Activated T-helper 17 cell treated with anti-CD3 and anti-CD28 coated beads, Interleukin-2, amount 50 U/mL, for 72 hours (primary cell): ENCODE measurements at regions not wholly inside any gene's neighbourhood (a gene's known extent, or its start where the extent isn't known, plus 50 kb on each side); places are given as distances from the start of the nearest gene placed in this dataset.

Experiments used
- ATAC-seq: fragments of 150-1000 bp; cut with Tn5 transposase; replicated peaks from 2 replicates; pipeline ENCODE4 v1.10.0; 2021; ENCODE audit warnings: mild to moderate bottlenecking, moderate library complexity
- H3K27ac Mint-ChIP-seq: one replicate; pipeline ENCODE4 v1.8.0; 2022; ENCODE audit warnings: mixed read lengths
- H3K27me3 Mint-ChIP-seq: one replicate; pipeline ENCODE4 v1.8.0; 2022; ENCODE audit warnings: mixed read lengths
- H3K36me3 Mint-ChIP-seq: one replicate; pipeline ENCODE4 v1.8.0; 2022; ENCODE audit warnings: low read depth, mild to moderate bottlenecking, mixed read lengths
- H3K4me1 Mint-ChIP-seq: one replicate; pipeline ENCODE4 v1.8.0; 2022; ENCODE audit warnings: mixed read lengths
- H3K4me3 Mint-ChIP-seq: one replicate; pipeline ENCODE4 v1.8.0; 2022; ENCODE audit warnings: mild to moderate bottlenecking, mixed read lengths
- H3K9me3 Mint-ChIP-seq: one replicate; pipeline ENCODE4 v1.8.0; 2022; ENCODE audit warnings: mixed read lengths

DNA sequence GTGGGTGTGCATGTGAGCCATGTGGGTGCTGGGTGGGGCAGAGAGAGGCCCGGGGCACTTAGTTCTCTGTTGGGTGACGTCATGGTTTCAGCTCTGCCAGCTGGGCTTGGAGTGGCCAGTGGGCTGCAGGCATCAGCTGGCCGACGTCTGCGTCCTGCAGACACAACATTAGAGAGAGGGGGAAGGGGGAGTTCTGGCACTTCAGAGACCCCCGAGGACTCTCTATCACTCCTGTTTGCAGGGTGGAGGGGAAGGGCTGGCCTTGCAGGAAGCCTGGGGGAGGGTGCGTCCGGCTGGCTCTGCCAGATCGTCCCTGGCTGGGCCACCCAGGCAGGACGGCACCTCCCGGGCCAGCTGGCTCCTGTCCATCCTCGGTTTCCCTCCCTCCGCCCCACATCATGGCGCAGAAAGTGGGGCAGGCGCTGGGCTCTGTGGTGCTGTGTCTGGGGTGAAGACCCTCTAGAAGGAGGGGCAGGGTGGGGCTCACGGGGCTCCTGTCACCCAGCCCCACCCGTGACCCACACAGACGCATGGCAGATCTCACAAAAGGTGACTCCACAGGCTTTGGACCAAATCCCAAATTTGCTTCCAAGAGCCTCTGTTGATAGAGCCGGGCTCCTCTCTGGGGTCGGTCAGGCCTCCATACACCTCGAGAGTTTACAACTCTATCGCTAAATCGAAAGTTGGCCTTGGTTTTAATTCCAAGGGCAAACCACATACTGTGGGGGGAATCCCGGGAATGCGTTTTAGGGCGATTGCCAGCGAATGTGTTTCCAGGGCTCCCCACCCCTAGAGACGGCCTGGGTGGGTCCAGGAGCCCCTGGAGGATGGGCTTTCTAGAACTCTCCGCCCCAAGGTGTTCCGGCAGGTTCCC is 73.4 kb upstream of the TTC34 start:
- Mint-ChIP-seq H3K36me3 (no peaks in the 10 kb centered on the region), H3K9me3 (no peaks in the 10 kb centered on the region), H3K27me3 (no peaks in the 10 kb centered on the region), H3K4me1 (no peaks in the 10 kb centered on the region), H3K4me3 (no peak overlapping the region), H3K27ac (no peak overlapping the region)
- no peak for ATAC-seq

DNA sequence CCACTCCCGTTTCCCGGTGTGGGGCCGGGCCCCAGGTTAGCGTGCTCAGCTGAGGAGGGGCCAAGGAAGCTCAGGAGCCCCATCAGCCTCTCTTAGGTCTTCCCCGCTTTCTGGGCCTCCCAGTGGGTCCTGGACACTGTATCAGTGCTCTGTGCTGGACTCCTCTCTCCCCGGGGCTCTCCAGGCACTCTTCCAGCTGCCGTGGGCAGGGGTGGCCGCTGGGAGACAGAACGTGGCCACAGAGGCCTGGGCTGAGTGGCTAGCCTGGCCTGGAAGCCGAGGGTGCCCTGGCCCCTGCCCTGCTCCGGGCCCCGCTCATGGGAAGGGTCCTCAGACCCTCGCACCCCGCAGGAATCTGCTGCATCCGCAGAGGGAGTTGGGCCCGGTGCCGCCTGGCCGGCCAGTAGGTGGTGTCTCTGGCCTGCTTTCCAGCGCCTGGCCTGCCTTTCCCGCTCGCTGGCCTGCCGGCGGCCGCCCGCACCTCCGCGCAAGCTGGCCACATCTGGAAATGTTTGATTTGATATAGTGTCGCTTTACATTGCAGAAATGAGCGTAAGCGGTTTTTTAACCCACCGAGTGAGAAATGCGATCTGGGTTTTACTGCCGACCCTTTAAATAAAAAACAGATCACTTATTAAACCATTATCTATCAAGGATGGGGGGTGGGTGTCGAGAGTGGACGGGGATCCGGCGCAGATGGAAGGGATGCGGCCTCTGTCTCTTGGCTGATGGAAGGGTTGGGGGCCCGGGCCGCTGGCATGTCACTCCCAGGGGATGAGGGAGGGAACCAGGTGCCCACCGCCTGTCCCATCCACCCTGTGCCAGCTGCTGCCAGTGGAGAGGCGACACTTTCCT is 74.4 kb upstream of the TTC34 start:
- no peak for ATAC-seq
- Mint-ChIP-seq H3K4me3 (no peak overlapping the region), H3K4me1 (no peaks in the 10 kb centered on the region), H3K9me3 (no peaks in the 10 kb centered on the region), H3K27ac (no peak overlapping the region), H3K27me3 (no peaks in the 10 kb centered on the region), H3K36me3 (no peaks in the 10 kb centered on the region)

DNA sequence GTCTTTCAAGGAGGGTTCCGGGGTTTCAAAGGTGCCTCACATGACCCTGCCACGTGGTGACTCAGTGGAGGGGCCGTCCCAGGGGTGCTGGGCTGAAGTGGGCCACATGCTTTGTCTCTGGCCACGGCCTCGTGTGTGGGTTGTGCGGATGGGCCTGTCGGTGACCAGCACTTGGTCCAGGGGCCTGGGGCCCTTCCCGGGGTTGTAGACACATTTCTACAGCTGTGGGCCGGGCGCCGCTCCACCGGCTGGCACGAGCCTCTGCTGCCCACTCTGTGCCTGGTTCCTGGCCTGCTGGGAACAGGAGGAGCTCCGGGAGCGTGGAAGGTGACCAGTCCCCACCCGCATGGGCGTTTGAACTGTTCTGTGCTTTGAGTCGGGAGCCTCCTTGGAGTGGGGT is 75.4 kb upstream of the TTC34 start:
- H3K36me3 Mint-ChIP-seq = no peaks in the 10 kb centered on the region
- H3K27ac Mint-ChIP-seq = no peak overlapping the region
- H3K27me3 Mint-ChIP-seq = no peaks in the 10 kb centered on the region
- no peaks in the 10 kb centered on the region for H3K9me3 Mint-ChIP-seq
- no peak for ATAC-seq
- no peaks in the 10 kb centered on the region for H3K4me1 Mint-ChIP-seq
- no peak overlapping the region for H3K4me3 Mint-ChIP-seq

DNA sequence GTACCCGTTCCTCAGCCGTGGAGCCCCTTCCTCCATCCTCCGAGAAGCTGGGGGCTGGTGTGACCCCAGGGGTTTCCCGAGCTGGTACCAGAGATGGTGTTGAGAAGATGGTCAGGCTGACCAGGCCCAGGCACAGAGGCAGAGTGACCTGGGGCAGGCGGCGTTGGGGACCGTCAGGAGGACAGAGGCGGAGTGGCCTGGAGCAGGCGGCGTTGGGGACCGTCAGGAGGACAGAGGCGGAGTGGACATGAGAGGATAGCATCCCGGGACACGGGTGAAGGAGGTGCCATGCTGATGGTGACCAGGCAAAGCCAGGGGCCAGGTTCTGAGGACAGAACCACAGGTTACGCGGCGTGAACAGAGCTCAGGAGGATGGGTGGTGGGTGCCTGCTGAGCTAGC is 75.9 kb upstream of the TTC34 start:
- no peaks in the 10 kb centered on the region for H3K4me1 Mint-ChIP-seq
- no peaks in the 10 kb centered on the region for H3K36me3 Mint-ChIP-seq
- ATAC-seq = no peak
- H3K27me3 Mint-ChIP-seq = no peaks in the 10 kb centered on the region
- no peaks in the 10 kb centered on the region for H3K9me3 Mint-ChIP-seq
- no peak overlapping the region for H3K27ac Mint-ChIP-seq
- no peak overlapping the region for H3K4me3 Mint-ChIP-seq

DNA sequence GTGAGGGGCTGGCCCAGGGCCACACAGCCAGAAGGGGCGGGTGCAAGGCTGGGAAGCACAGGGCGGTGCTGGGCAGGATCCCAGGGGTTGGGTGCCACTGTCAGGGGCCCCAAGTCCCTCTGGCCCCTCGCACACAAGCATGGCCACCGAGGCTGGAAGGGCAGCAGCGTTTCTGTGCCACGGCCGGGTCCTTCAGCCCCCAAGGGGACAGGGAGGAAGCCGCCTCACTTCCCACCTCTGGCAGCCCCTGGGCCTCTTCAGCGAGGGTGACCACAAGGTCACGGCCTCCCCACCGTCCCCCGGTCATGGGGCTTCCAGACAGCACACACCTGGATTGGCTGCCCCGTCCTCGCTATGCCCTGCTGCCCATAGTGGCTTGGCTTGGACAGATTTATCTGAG is 77.1 kb upstream of the TTC34 start:
- H3K36me3 Mint-ChIP-seq = no peaks in the 10 kb centered on the region

DNA sequence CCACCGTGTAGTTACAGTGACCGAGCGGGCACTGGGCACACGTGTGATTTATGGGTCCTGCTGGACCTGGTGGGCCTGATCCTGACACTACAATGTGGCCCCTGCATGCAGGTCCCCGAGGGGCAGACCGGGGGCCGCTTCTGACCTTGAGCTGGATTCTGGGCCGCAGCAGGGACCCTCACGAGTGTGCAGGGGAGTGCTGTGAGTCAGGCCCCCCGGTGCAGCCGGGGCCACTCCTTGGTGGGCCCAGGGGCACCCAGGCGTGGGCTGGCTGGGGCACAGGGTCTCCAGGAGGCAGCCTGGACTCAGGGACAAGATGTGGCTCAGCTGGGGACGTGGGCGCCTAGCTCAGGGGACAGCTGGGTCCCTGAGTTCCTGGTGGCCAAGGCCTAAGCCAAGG is 77.5 kb upstream of the TTC34 start:
- no peaks in the 10 kb centered on the region for H3K4me1 Mint-ChIP-seq
- no peaks in the 10 kb centered on the region for H3K36me3 Mint-ChIP-seq
- ATAC-seq = no peak
- H3K27ac Mint-ChIP-seq = no peak overlapping the region
- no peaks in the 10 kb centered on the region for H3K27me3 Mint-ChIP-seq
- no peaks in the 10 kb centered on the region for H3K9me3 Mint-ChIP-seq
- H3K4me3 Mint-ChIP-seq = no peak overlapping the region

More for the DNA sequence above, 77.1 kb upstream of the TTC34 start:
- H3K4me3 Mint-ChIP-seq = no peak overlapping the region
- H3K4me1 Mint-ChIP-seq = no peaks in the 10 kb centered on the region
- no peaks in the 10 kb centered on the region for H3K9me3 Mint-ChIP-seq
- no peaks in the 10 kb centered on the region for H3K27me3 Mint-ChIP-seq
- no peak overlapping the region for H3K27ac Mint-ChIP-seq
- ATAC-seq = no peak

GRCh38 chr1:2879591-2879990 is 78.1 kb upstream of the TTC34 start:
- H3K27me3 Mint-ChIP-seq = no peaks in the 10 kb centered on the region
- no peaks in the 10 kb centered on the region for H3K9me3 Mint-ChIP-seq
- H3K4me1 Mint-ChIP-seq = no peaks in the 10 kb centered on the region
- H3K4me3 Mint-ChIP-seq = no peak overlapping the region
- H3K36me3 Mint-ChIP-seq = no peaks in the 10 kb centered on the region
- no peak for ATAC-seq
- no peak overlapping the region for H3K27ac Mint-ChIP-seq

GRCh38 chr1:2880086-2880485 is 78.6 kb upstream of the TTC34 start:
- Mint-ChIP-seq H3K4me1 (no peaks in the 10 kb centered on the region), H3K36me3 (no peaks in the 10 kb centered on the region), H3K27me3 (no peaks in the 10 kb centered on the region), H3K27ac (no peak overlapping the region), H3K4me3 (no peak overlapping the region), H3K9me3 (no peaks in the 10 kb centered on the region)
- no peak for ATAC-seq

DNA sequence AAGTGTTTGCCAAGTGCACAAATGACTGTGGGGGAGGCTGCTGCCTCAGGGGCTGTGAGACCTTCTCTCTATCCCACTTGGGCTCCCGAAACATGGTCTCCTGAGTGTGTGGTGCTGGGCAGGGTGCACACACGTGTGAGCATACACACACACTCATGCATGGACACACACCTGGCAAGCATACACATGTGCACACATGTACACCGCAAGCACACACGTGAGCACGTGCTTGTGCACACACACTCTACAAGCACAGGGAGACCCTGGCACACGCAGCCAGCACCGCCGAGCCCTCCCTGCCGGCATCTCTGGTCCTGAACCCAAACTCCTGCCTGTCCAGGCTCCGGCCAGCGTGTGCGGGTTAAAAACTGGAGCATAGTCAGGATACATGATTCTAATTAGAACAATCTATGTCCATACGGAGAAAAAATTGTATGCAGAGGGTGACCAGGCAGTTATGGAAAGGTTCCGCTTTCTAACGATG is 79.4 kb upstream of the TTC34 start:
- H3K4me1 Mint-ChIP-seq = no peaks in the 10 kb centered on the region
- no peak overlapping the region for H3K27ac Mint-ChIP-seq
- no peaks in the 10 kb centered on the region for H3K9me3 Mint-ChIP-seq
- H3K36me3 Mint-ChIP-seq = no peaks in the 10 kb centered on the region
- ATAC-seq = no peak
- H3K4me3 Mint-ChIP-seq = no peak overlapping the region
- no peaks in the 10 kb centered on the region for H3K27me3 Mint-ChIP-seq

DNA sequence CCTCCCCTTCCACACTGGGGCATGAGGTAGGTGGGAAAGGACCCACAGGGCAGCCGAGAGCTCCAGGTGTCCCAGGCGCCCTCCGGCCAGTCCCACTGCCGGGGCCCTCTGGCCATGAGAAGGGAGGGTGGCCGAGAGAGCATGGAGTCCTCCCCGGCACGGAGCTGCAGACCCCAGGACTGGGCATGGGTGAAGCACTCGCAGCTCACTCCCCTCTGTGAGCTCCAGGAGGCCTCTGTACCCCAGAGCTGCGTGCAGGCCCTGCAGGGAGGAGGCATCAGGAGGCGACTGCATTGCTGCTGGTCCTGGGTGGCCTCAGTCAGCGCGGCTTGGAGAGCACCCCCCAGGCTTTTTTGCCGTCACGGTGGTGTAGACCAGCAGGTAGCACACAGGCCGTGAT is 80.1 kb upstream of the TTC34 start:
- Mint-ChIP-seq H3K4me3 (no peak overlapping the region), H3K36me3 (no peaks in the 10 kb centered on the region), H3K27me3 (no peaks in the 10 kb centered on the region), H3K9me3 (no peaks in the 10 kb centered on the region), H3K27ac (no peak overlapping the region), H3K4me1 (no peaks in the 10 kb centered on the region)
- ATAC-seq = no peak

GRCh38 chr1:2882966-2883696 is 81.6 kb upstream of the TTC34 start:
- no peaks in the 10 kb centered on the region for H3K4me1 Mint-ChIP-seq
- no peaks in the 10 kb centered on the region for H3K36me3 Mint-ChIP-seq
- H3K9me3 Mint-ChIP-seq = no peaks in the 10 kb centered on the region
- H3K4me3 Mint-ChIP-seq = no peak overlapping the region
- no peaks in the 10 kb centered on the region for H3K27me3 Mint-ChIP-seq
- H3K27ac Mint-ChIP-seq = no peak overlapping the region
- ATAC-seq = no peak

GRCh38 chr1:2885001-2885400 is 83.5 kb upstream of the TTC34 start:
- no peak overlapping the region for H3K4me3 Mint-ChIP-seq
- no peak for ATAC-seq
- H3K27me3 Mint-ChIP-seq = no peaks in the 10 kb centered on the region
- H3K27ac Mint-ChIP-seq = no peak overlapping the region
- no peaks in the 10 kb centered on the region for H3K36me3 Mint-ChIP-seq
- H3K4me1 Mint-ChIP-seq = no peaks in the 10 kb centered on the region
- no peaks in the 10 kb centered on the region for H3K9me3 Mint-ChIP-seq

DNA sequence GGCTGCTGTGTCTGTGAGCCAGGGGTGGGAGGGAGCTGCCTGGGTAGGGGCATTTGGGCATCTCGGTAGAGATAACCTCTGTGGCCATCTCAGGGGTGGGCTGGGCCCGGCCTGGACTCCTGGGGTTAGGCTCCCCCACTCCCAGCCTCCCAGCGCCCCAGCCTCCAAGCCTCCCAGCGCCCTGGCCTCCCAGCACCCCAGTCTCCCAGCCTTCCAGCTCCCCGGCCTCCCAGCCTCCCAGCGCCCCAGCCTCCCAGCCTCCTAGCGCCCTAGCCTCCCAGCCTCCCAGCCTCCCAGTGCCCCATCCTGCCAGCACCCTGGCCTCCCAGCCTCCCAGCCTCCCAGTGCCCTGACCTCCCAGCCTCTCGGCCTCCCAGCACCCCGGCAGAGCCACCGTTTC is 85.1 kb upstream of the TTC34 start:
- no peaks in the 10 kb centered on the region for H3K9me3 Mint-ChIP-seq
- no peak for ATAC-seq
- H3K36me3 Mint-ChIP-seq = no peaks in the 10 kb centered on the region
- no peaks in the 10 kb centered on the region for H3K27me3 Mint-ChIP-seq
- no peak overlapping the region for H3K27ac Mint-ChIP-seq
- H3K4me3 Mint-ChIP-seq = no peak overlapping the region
- H3K4me1 Mint-ChIP-seq = no peaks in the 10 kb centered on the region

DNA sequence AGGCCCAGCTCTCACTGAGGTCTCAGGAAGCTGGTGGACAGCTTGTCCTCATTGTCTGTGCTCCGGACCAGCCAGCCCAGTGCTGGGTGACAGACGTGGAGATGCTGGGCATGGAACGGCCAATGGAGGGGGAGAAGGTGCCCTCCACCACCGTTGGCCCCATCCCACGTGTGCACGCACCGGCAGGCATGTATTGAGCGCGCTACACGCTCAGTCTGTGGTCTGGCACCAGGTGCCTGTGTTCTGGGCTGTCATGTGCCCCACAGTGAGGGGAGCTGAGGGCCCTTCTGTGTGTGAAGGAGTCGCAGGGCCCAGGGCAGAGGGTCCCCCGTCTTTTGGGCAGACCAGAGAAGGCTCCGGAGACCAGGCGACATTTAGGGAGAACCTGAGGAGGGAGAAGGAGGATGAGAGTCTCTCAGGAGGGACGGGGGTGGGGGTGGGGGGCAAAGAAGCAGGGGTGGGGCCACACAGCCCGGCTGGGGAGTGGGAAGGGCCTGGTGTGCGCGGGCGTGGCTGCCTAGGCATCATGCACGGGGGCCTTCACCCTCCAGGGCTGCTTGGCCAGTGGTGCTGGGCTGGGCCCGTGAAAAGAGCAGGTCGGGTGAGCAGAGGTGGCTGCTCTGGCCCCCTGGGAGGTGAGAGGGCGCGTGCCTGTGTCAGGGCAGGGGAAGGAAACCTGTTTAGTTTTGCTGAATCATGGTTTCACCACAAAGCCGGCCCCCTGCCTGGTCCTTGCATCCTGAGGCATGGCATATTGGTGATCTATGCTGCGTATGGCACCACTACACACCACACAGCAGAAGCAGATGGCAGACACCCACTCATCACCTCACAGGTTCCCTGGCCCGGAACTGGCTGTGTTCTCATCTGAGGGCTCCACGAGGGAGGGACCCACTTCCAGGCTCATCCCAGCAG is 86.7 kb upstream of the TTC34 start:
- H3K36me3 Mint-ChIP-seq = no peaks in the 10 kb centered on the region
- no peaks in the 10 kb centered on the region for H3K4me1 Mint-ChIP-seq
- no peaks in the 10 kb centered on the region for H3K9me3 Mint-ChIP-seq

More for the DNA sequence above, 86.7 kb upstream of the TTC34 start:
- H3K4me3 Mint-ChIP-seq = no peak overlapping the region
- no peak overlapping the region for H3K27ac Mint-ChIP-seq
- no peaks in the 10 kb centered on the region for H3K27me3 Mint-ChIP-seq
- ATAC-seq = no peak
